ENCODE measurements at regions not wholly inside any gene's neighbourhood (a gene's known extent, or its start where the extent isn't known, plus 50 kb on each side); places are given as distances from the start of the nearest gene placed in this dataset.

DNA sequence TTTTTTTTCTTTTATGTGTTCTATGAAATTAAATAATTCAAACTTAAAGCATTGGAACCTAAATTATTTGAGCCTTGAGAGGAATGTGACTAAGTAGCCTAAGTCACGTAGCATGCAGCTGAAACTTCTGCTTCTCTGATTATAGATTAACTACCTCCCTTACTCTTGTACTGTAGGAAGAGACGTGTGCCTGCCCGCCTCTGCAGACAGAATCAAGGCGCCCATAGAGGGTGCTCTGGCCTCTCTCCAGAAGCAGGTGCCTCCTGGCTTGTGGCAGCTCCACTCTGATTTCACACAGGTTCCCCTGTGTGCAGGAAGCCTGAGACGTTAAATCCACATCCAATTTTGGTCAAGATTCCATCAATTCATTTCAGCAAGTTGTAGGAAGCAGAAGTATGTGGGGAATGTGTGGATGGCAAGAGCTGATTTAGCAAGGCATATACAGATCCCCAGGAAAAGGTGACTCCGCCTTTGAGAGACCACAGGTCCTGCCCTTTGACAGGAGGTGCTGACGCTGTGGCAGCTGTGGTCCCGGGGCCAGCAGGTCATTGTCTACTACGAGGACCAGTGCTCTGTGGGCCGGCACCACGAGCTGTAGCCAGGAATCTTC, 1418.8 kb downstream of the CDH11 start:
- TF ChIP-seq, protein P1, sequence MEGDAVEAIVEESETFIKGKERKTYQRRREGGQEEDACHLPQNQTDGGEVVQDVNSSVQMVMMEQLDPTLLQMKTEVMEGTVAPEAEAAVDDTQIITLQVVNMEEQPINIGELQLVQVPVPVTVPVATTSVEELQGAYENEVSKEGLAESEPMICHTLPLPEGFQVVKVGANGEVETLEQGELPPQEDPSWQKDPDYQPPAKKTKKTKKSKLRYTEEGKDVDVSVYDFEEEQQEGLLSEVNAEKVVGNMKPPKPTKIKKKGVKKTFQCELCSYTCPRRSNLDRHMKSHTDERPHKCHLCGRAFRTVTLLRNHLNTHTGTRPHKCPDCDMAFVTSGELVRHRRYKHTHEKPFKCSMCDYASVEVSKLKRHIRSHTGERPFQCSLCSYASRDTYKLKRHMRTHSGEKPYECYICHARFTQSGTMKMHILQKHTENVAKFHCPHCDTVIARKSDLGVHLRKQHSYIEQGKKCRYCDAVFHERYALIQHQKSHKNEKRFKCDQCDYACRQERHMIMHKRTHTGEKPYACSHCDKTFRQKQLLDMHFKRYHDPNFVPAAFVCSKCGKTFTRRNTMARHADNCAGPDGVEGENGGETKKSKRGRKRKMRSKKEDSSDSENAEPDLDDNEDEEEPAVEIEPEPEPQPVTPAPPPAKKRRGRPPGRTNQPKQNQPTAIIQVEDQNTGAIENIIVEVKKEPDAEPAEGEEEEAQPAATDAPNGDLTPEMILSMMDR (IDR thresholded peaks at IDR 0.05): no peak
- TF ChIP-seq POLR2A (IDR thresholded peaks at IDR 0.05): no peak

Measured in thyroid gland (tissue), 4 donors.